ENCODE measurements at regions not wholly inside any gene's neighbourhood (a gene's known extent, or its start where the extent isn't known, plus 50 kb on each side); places are given as distances from the start of the nearest gene placed in this dataset.
"Not testable (repeated sequence)": the region's sequence is repeated elsewhere in the genome, so short reads cannot be mapped to it uniquely, and the experiment has no call there.

DNA sequence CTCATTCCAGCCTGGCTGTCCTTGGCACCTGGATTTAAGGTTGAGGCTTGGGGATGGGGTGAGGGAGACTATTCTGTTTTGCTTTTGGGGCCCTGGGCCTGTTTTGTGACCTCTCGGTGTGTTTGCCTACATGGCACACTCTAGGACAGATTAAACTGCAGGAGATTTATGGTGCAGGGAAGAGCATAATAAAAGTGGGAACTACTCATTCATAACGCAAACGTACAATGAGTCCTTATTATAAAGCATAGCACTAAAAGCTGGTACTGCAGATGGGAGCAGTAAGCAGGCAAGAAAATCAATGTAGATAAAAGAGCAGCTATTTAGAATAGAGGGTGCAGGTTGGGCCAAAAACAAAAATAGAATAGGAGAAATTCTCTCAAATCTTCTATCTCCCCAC is 238.4 kb downstream of the ACTR3 start:
- Histone ChIP-seq H3K4me2 (ENCODE audit: low read length) (no peak overlapping the region), H3K9me2 (ENCODE audit: insufficient read depth, low read length) (no peaks in the 10 kb centered on the region), H3K9ac (ENCODE audit: low read length) (no peak overlapping the region), H3K36me3 (ENCODE audit: insufficient read depth, low read length) (no peaks in the 10 kb centered on the region), H4K20me1 (ENCODE audit: insufficient read depth) (no peaks in the 10 kb centered on the region), H3K9me3 (ENCODE audit: low read length) (no peaks in the 10 kb centered on the region), H3F3A (ENCODE audit: insufficient read depth, low read length, poor library complexity, severe bottlenecking) (no peaks in the 10 kb centered on the region), H3K27me3 (ENCODE audit: insufficient read depth, low read depth, low read length) (no peaks in the 10 kb centered on the region), H3K4me3 (ENCODE audit: low read length) (no peak overlapping the region), H3K27ac (ENCODE audit: low read length) (no peak overlapping the region), H3K79me2 (replicated peaks; ENCODE audit: insufficient read depth, low read length) (no peaks in the 10 kb centered on the region), H2AFZ (ENCODE audit: low read depth, low read length) (no peak overlapping the region)
- TF ChIP-seq MXI1 (conservative IDR thresholded peaks at IDR 0.05; ENCODE audit: poor library complexity, severe bottlenecking) = no peak
- no peak for TF ChIP-seq EZH2 (IDR thresholded peaks at IDR 0.05; ENCODE audit: borderline replicate concordance, insufficient read depth, low read length, poor library complexity, severe bottlenecking)
- TF ChIP-seq, protein P1, sequence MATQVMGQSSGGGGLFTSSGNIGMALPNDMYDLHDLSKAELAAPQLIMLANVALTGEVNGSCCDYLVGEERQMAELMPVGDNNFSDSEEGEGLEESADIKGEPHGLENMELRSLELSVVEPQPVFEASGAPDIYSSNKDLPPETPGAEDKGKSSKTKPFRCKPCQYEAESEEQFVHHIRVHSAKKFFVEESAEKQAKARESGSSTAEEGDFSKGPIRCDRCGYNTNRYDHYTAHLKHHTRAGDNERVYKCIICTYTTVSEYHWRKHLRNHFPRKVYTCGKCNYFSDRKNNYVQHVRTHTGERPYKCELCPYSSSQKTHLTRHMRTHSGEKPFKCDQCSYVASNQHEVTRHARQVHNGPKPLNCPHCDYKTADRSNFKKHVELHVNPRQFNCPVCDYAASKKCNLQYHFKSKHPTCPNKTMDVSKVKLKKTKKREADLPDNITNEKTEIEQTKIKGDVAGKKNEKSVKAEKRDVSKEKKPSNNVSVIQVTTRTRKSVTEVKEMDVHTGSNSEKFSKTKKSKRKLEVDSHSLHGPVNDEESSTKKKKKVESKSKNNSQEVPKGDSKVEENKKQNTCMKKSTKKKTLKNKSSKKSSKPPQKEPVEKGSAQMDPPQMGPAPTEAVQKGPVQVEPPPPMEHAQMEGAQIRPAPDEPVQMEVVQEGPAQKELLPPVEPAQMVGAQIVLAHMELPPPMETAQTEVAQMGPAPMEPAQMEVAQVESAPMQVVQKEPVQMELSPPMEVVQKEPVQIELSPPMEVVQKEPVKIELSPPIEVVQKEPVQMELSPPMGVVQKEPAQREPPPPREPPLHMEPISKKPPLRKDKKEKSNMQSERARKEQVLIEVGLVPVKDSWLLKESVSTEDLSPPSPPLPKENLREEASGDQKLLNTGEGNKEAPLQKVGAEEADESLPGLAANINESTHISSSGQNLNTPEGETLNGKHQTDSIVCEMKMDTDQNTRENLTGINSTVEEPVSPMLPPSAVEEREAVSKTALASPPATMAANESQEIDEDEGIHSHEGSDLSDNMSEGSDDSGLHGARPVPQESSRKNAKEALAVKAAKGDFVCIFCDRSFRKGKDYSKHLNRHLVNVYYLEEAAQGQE (IDR thresholded peaks at IDR 0.05; ENCODE audit: borderline replicate concordance) = no peak
- TF ChIP-seq SMC3 (conservative IDR thresholded peaks at IDR 0.05; ENCODE audit: poor library complexity) = no peak
- no peak for TF ChIP-seq EP300 (conservative IDR thresholded peaks at IDR 0.05; ENCODE audit: poor library complexity, severe bottlenecking)
- TF ChIP-seq POLR2AphosphoS5 (IDR thresholded peaks at IDR 0.05) = no peak
- TF ChIP-seq RAD21 (conservative IDR thresholded peaks at IDR 0.05) = no peak

DNA sequence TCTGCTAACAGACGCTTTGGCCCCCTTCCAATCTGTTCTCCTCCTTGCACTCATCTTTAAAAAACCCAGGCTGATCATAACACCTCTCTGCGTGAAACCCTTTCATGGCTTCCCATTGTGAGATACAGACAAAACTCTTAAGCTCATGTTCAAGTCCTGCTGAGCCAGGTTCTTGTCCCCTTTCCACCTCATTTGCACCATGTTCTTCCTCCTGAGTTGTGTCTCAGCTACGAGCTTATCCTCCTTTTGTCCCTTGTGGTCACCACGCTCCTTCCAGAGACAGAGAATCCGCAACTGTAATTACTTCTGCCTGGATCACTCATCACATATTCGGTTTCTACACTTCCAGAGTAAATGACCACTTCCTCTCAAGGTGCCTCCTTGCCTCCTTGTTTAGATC is 238.8 kb downstream of the ACTR3 start:
- Histone ChIP-seq H3K36me3 (ENCODE audit: insufficient read depth, low read length) (no peaks in the 10 kb centered on the region), H3K79me2 (replicated peaks; ENCODE audit: insufficient read depth, low read length) (no peaks in the 10 kb centered on the region), H2AFZ (ENCODE audit: low read depth, low read length) (no peak overlapping the region), H3K4me2 (ENCODE audit: low read length) (no peak overlapping the region), H4K20me1 (ENCODE audit: insufficient read depth) (no peaks in the 10 kb centered on the region), H3K27ac (ENCODE audit: low read length) (no peak overlapping the region), H3F3A (ENCODE audit: insufficient read depth, low read length, poor library complexity, severe bottlenecking) (no peaks in the 10 kb centered on the region), H3K4me3 (ENCODE audit: low read length) (no peak overlapping the region), H3K9me2 (ENCODE audit: insufficient read depth, low read length) (no peaks in the 10 kb centered on the region), H3K27me3 (ENCODE audit: insufficient read depth, low read depth, low read length) (no peaks in the 10 kb centered on the region), H3K9ac (ENCODE audit: low read length) (no peak overlapping the region), H3K9me3 (ENCODE audit: low read length) (no peaks in the 10 kb centered on the region)
- TF ChIP-seq, protein P1 (IDR thresholded peaks at IDR 0.05; ENCODE audit: borderline replicate concordance) = no peak
- TF ChIP-seq SMC3 (conservative IDR thresholded peaks at IDR 0.05; ENCODE audit: poor library complexity) (no peak), TAF1 (IDR thresholded peaks at IDR 0.05; ENCODE audit: low read depth) (no peak), EZH2 (IDR thresholded peaks at IDR 0.05; ENCODE audit: borderline replicate concordance, insufficient read depth, low read length, poor library complexity, severe bottlenecking) (no peak), RAD21 (conservative IDR thresholded peaks at IDR 0.05) (no peak), EP300 (conservative IDR thresholded peaks at IDR 0.05; ENCODE audit: poor library complexity, severe bottlenecking) (no peak), MXI1 (conservative IDR thresholded peaks at IDR 0.05; ENCODE audit: poor library complexity, severe bottlenecking) (no peak), POLR2AphosphoS5 (IDR thresholded peaks at IDR 0.05) (no peak)
- TF ChIP-seq, protein P2, sequence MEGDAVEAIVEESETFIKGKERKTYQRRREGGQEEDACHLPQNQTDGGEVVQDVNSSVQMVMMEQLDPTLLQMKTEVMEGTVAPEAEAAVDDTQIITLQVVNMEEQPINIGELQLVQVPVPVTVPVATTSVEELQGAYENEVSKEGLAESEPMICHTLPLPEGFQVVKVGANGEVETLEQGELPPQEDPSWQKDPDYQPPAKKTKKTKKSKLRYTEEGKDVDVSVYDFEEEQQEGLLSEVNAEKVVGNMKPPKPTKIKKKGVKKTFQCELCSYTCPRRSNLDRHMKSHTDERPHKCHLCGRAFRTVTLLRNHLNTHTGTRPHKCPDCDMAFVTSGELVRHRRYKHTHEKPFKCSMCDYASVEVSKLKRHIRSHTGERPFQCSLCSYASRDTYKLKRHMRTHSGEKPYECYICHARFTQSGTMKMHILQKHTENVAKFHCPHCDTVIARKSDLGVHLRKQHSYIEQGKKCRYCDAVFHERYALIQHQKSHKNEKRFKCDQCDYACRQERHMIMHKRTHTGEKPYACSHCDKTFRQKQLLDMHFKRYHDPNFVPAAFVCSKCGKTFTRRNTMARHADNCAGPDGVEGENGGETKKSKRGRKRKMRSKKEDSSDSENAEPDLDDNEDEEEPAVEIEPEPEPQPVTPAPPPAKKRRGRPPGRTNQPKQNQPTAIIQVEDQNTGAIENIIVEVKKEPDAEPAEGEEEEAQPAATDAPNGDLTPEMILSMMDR (IDR thresholded peaks at IDR 0.05; ENCODE audit: poor library complexity, severe bottlenecking) = no peak

DNA sequence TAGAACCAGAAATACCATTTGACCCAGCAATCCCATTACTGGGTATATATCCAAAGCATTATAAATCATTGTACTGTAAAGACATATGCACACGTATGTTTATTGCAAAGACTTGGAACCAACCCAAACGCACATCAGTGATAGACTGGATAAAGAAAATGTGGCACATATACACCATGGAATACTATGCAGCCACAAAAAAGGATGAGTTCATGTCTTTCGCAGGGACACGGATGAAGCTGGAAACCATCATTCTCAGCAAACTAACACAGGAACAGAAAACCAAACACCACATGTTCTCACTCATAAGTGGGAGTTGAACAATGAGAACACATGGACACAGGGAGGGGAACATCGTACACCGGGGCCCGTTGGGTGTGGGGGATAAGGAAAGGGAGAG is 242.2 kb downstream of the ACTR3 start:
- not testable (repeated sequence) for H3K4me2 ChIP-seq (ENCODE audit: low read length); H3F3A ChIP-seq (ENCODE audit: insufficient read depth, low read length, poor library complexity, severe bottlenecking); H3K9me2 ChIP-seq (ENCODE audit: insufficient read depth, low read length); H3K4me3 ChIP-seq (ENCODE audit: low read length); H3K9ac ChIP-seq (ENCODE audit: low read length); H3K9me3 ChIP-seq (ENCODE audit: low read length); H4K20me1 ChIP-seq (ENCODE audit: insufficient read depth); H3K36me3 ChIP-seq (ENCODE audit: insufficient read depth, low read length); H3K27ac ChIP-seq (ENCODE audit: low read length); H3K79me2 ChIP-seq (replicated peaks; ENCODE audit: insufficient read depth, low read length); H2AFZ ChIP-seq (ENCODE audit: low read depth, low read length); H3K27me3 ChIP-seq (ENCODE audit: insufficient read depth, low read depth, low read length)
